SK-N-SH (cell line): ENCODE measurements at regions not wholly inside any gene's neighbourhood (a gene's known extent, or its start where the extent isn't known, plus 50 kb on each side); places are given as distances from the start of the nearest gene placed in this dataset.

Source experiments
- CTCF ChIA-PET: fragments of 300-600, 350-600 bp; formaldehyde crosslinking; extraction: SDS; loops from one replicate; lab custom pipeline; 2021; lab: Yijun Ruan, JAX
- POLR2A ChIA-PET: fragments of 350-600 bp; sonication (Branson Sonifier 250); formaldehyde crosslinking; extraction: SDS; loops from one replicate; lab custom pipeline; 2020; ENCODE audit warnings: antibody characterized with exemption, inconsistent platforms; lab: Yijun Ruan, JAX
- DNase-seq: peaks from one replicate; pipeline ENCODE4 v3.0.0; 2012
- H2AFZ ChIP-seq: fragments of 200-600 bp; sonication (generic); 2 replicates; pipeline ENCODE4 v1.8.1; 2016; ENCODE audit warnings: antibody characterized with exemption, mild to moderate bottlenecking, low read depth
- H3F3A ChIP-seq: fragments of 200-600 bp; sonication (generic); replicated peaks from 2 replicates; pipeline ENCODE3; 2016; ENCODE audit warnings: antibody characterized with exemption, mild to moderate bottlenecking; ENCODE audit not compliant: insufficient read depth
- H3K27ac ChIP-seq, 2 experiments: fragments of 200-500 bp in 1 of 2; fragments of 200-600 bp in 1 of 2; sonication (Bioruptor generic) in 1 of 2; sonication (generic), shearing (Covaris generic) in 1 of 2; 2 replicates each; pipeline versions ENCODE4 v1.5.1 to v1.6.1; 2014 to 2016; ENCODE audit warnings: low read depth in 2 of 2, inconsistent platforms in 1 of 2, low read length in 1 of 2, mild to moderate bottlenecking in 1 of 2, mixed read lengths in 1 of 2
- H3K27me3 ChIP-seq: fragments of 200-600 bp; sonication (generic), shearing (Covaris generic); 2 replicates; pipeline ENCODE4 v1.6.1; 2016; ENCODE audit warnings: mixed run types; ENCODE audit not compliant: insufficient read depth
- H3K36me3 ChIP-seq, 2 experiments: fragments of 200-500 bp in 1 of 2; fragments of 200-600 bp in 1 of 2; sonication (Bioruptor generic) in 1 of 2; sonication (generic) in 1 of 2; replicated peaks in 1 of 2; 2 replicates each; pipeline versions ENCODE3 to v1.5.1; 2014 to 2016; ENCODE audit warnings: low read length in 1 of 2, mild to moderate bottlenecking in 1 of 2; ENCODE audit not compliant: insufficient read depth in 2 of 2, control insufficient read depth in 1 of 2
- H3K4me1 ChIP-seq, 2 experiments: fragments of 200-500 bp in 1 of 2; fragments of 200-600 bp in 1 of 2; sonication (Bioruptor generic) in 1 of 2; sonication (generic), shearing (Covaris generic) in 1 of 2; 2 replicates each; pipeline versions ENCODE4 v1.5.1 to v1.6.1; 2014 to 2016; ENCODE audit warnings: low read depth in 1 of 2, low read length in 1 of 2, mixed run types in 1 of 2; ENCODE audit not compliant: insufficient read depth in 2 of 2, control insufficient read depth in 1 of 2
- H3K4me2 ChIP-seq: fragments of 200-600 bp; sonication (generic), shearing (Covaris generic); 2 replicates; pipeline ENCODE4 v1.6.1; 2017; ENCODE audit warnings: mixed run types
- H3K4me3 ChIP-seq, 2 experiments: fragments of 200-500 bp in 1 of 2; fragments of 200-600 bp in 1 of 2; sonication (Bioruptor generic) in 1 of 2; sonication (generic), shearing (Covaris generic) in 1 of 2; 2 replicates each; pipeline versions ENCODE4 v1.5.1 to v1.8.1; 2014 to 2016; ENCODE audit warnings: low read depth in 2 of 2, inconsistent platforms in 1 of 2, low read length in 1 of 2, mild to moderate bottlenecking in 1 of 2, mixed read lengths in 1 of 2, moderate library complexity in 1 of 2
- H3K79me2 ChIP-seq: fragments of 200-600 bp; sonication (generic); 2 replicates; pipeline ENCODE4 v1.8.1; 2017; ENCODE audit warnings: mild to moderate bottlenecking; ENCODE audit not compliant: insufficient read depth
- H3K9ac ChIP-seq: fragments of 200-600 bp; sonication (generic); 2 replicates; pipeline ENCODE4 v1.6.1; 2017; ENCODE audit warnings: mixed run types
- H3K9me2 ChIP-seq: fragments of 200-600 bp; sonication (generic); 2 replicates; pipeline ENCODE4 v1.6.1; 2017; ENCODE audit warnings: mixed run types
- H3K9me3 ChIP-seq: fragments of 200-600 bp; sonication (generic); 2 replicates; pipeline ENCODE4 v1.6.1; 2017; ENCODE audit warnings: mixed run types, mild to moderate bottlenecking, moderate library complexity
- H4K20me1 ChIP-seq: fragments of 200-600 bp; sonication (generic); 2 replicates; pipeline ENCODE4 v1.6.1; 2017; ENCODE audit warnings: mild to moderate bottlenecking, mixed run types; ENCODE audit not compliant: insufficient read depth
- CHD2 ChIP-seq: fragments of 150-350 bp; IDR thresholded peaks from 2 replicates; pipeline ENCODE4 v1.6.1; 2018; ENCODE audit warnings: low read length; ENCODE audit not compliant: partially characterized antibody
- CTCF ChIP-seq: fragments of 200-600 bp; sonication (generic); IDR thresholded peaks from 2 replicates; pipeline ENCODE4 v1.6.1; 2017; ENCODE audit warnings: antibody characterized with exemption, mild to moderate bottlenecking, moderate library complexity
- ELF1 ChIP-seq: IDR thresholded peaks from 2 replicates; pipeline ENCODE4 v1.4.0; 2012
- GATA2 ChIP-seq: sonication (generic); formaldehyde crosslinking; IDR thresholded peaks from 2 replicates; pipeline ENCODE4 v1.5.0; 2020; ENCODE audit warnings: mild to moderate bottlenecking, missing genetic modification reagents
- IRF3 ChIP-seq: fragments of 150-350 bp; IDR thresholded peaks from 2 replicates; pipeline ENCODE4 v1.6.1; 2016; ENCODE audit warnings: mild to moderate bottlenecking, low read depth, low read length
- JUND ChIP-seq: IDR thresholded peaks from 2 replicates; pipeline ENCODE4 v1.4.0; 2012
- MEF2A ChIP-seq: IDR thresholded peaks from 2 replicates; pipeline ENCODE4 v1.4.0; 2012; ENCODE audit warnings: low read depth, borderline replicate concordance
- MXI1 ChIP-seq: IDR thresholded peaks from 2 replicates; pipeline ENCODE4 v1.6.1; 2012; ENCODE audit warnings: mild to moderate bottlenecking, low read depth, low read length, improper control_type of control experiment
- NFIC ChIP-seq: IDR thresholded peaks from 2 replicates; pipeline ENCODE4 v1.4.0; 2012; ENCODE audit warnings: borderline replicate concordance
- NRF1 ChIP-seq: IDR thresholded peaks from 2 replicates; pipeline ENCODE4 v1.6.1; 2012; ENCODE audit warnings: low read depth, mild to moderate bottlenecking, low read length
- POLR2AphosphoS5 ChIP-seq: IDR thresholded peaks from 2 replicates; pipeline ENCODE4 v1.6.1; 2012; ENCODE audit warnings: low read depth, low read length
- RAD21 ChIP-seq: IDR thresholded peaks from 2 replicates; pipeline ENCODE4 v1.6.1; 2012; ENCODE audit warnings: mild to moderate bottlenecking, low read length
- RXRA ChIP-seq: IDR thresholded peaks from 2 replicates; pipeline ENCODE4 v1.4.0; 2012; ENCODE audit warnings: low read depth, mild to moderate bottlenecking, borderline replicate concordance
- SMC3 ChIP-seq: IDR thresholded peaks from 2 replicates; pipeline ENCODE4 v1.6.1; 2012; ENCODE audit warnings: low read depth, low read length, improper control_type of control experiment
- TAF1 ChIP-seq: IDR thresholded peaks from 2 replicates; pipeline ENCODE4 v1.6.1; 2012; ENCODE audit warnings: low read depth, mild to moderate bottlenecking, low read length, moderate library complexity, borderline replicate concordance
- TEAD4 ChIP-seq: IDR thresholded peaks from 2 replicates; pipeline ENCODE4 v1.4.0; 2012; ENCODE audit warnings: mild to moderate bottlenecking, borderline replicate concordance; ENCODE audit not compliant: insufficient read depth
- ZBTB33 ChIP-seq: IDR thresholded peaks from 2 replicates; pipeline ENCODE4 v1.4.0; 2012; ENCODE audit warnings: low read depth, borderline replicate concordance
- WGBS: methylation state at CpG from one replicate; pipeline ENCODE4 v1.1.6; 2017; ENCODE audit warnings: low lambda C conversion rate; 5-methylcytosine and 5-hydroxymethylcytosine counted together

GRCh38 chrX:56382278-56382677, 150.1 kb downstream of the KLF8 start:
- H3K9me2 ChIP-seq, result no peaks in the 10 kb centered on the region
- H3K4me1 ChIP-seq, result no peaks in the 10 kb centered on the region
- no peaks in the 10 kb centered on the region for H3K79me2 ChIP-seq
- no peak overlapping the region for H3K9ac ChIP-seq
- H2AFZ ChIP-seq, result no peak overlapping the region
- H3F3A ChIP-seq, result no peaks in the 10 kb centered on the region
- 3% methylated on average over 3 of the region's 3 CpGs for WGBS
- ChIA-PET CTCF (no interaction called here), POLR2A (no interaction called here)
- H3K36me3 ChIP-seq, result no peaks in the 10 kb centered on the region
- DNase-seq, result no peak
- no peak overlapping the region for H3K4me3 ChIP-seq
- H3K9me3 ChIP-seq, result no peaks in the 10 kb centered on the region
- no peak overlapping the region for H3K4me2 ChIP-seq
- TF ChIP-seq CTCF (no peak), JUND (no peak), ELF1 (no peak), RAD21 (no peak), GATA2 (CRISPR knock-in tag) (no peak), RXRA (no peak), TEAD4 (no peak), TAF1 (no peak), POLR2AphosphoS5 (no peak), SMC3 (no peak), ZBTB33 (no peak), IRF3 (no peak), NRF1 (no peak), CHD2 (no peak), NFIC (no peak), MEF2A (no peak), MXI1 (no peak)
- no peaks in the 10 kb centered on the region for H4K20me1 ChIP-seq
- no peak overlapping the region for H3K27ac ChIP-seq
- no peaks in the 10 kb centered on the region for H3K27me3 ChIP-seq
